AG04450 (cell line): ENCODE measurements at regions not wholly inside any gene's neighbourhood (a gene's known extent, or its start where the extent isn't known, plus 50 kb on each side); places are given as distances from the start of the nearest gene placed in this dataset.
A peak's percentile ranks its signal among the peaks of the same experiment; 100 is the strongest.

ENCODE experiments used
- CTCF ChIA-PET: fragments of 300-600, 350-600 bp; formaldehyde crosslinking; extraction: SDS; loops from one replicate; lab custom pipeline; 2022; ENCODE audit warnings: antibody characterized with exemption, inconsistent platforms; lab: Charles Lee
- POLR2A ChIA-PET: fragments of 350-600 bp; formaldehyde crosslinking; extraction: SDS; loops from one replicate; lab custom pipeline; 2021; ENCODE audit warnings: antibody characterized with exemption, inconsistent platforms; lab: Yijun Ruan, JAX
- DNase-seq: peaks from one replicate; pipeline ENCODE4 v3.0.0-alpha.2; 2011; ENCODE audit warnings: low read depth, low spot score
- H3K27ac ChIP-seq: one replicate; pipeline ENCODE4 v1.5.1; 2012; ENCODE audit warnings: low read depth, low read length, control low read depth
- H3K27me3 ChIP-seq: one replicate; pipeline ENCODE4 v1.6.0; 2012; ENCODE audit warnings: low read length; ENCODE audit not compliant: control insufficient read depth, insufficient read depth
- H3K4me3 ChIP-seq: 2 replicates; pipeline ENCODE4 v1.5.1; 2011; ENCODE audit warnings: mild to moderate bottlenecking, low read depth, low read length, control low read depth
- H3K9me3 ChIP-seq: 2 replicates; pipeline ENCODE4 v1.5.1; 2012; ENCODE audit warnings: low read length; ENCODE audit not compliant: control insufficient read depth, insufficient read depth
- TF ChIP-seq, protein P1 (sequence below): IDR thresholded peaks from 2 replicates; pipeline ENCODE4 v1.5.1; 2011; ENCODE audit warnings: low read depth, low read length, control low read depth, inconsistent platforms

DNA sequence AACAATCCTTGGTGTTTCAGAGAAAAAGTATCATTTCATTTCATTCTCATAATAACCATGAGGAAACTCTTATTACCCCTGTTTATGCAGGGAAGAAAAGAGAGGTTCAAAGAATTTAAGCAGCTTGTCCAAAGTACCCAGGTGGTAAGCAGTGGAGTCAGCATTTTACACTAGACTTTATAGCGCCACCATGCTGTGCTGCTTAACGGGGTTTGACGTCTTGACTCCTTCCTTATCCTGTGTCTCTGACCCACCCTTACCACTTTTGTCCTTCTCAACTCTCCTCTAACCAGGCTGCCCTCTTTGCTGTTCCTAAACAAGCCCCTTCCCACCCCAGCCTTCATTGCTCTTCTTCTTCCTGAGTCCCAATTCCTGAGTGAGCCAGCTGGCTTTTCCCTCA is 117.0 kb upstream of the AHR start:
- no peak for DNase-seq
- TF ChIP-seq, protein P1, sequence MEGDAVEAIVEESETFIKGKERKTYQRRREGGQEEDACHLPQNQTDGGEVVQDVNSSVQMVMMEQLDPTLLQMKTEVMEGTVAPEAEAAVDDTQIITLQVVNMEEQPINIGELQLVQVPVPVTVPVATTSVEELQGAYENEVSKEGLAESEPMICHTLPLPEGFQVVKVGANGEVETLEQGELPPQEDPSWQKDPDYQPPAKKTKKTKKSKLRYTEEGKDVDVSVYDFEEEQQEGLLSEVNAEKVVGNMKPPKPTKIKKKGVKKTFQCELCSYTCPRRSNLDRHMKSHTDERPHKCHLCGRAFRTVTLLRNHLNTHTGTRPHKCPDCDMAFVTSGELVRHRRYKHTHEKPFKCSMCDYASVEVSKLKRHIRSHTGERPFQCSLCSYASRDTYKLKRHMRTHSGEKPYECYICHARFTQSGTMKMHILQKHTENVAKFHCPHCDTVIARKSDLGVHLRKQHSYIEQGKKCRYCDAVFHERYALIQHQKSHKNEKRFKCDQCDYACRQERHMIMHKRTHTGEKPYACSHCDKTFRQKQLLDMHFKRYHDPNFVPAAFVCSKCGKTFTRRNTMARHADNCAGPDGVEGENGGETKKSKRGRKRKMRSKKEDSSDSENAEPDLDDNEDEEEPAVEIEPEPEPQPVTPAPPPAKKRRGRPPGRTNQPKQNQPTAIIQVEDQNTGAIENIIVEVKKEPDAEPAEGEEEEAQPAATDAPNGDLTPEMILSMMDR = no peak
- H3K4me3 ChIP-seq = no peak overlapping the region
- no peaks in the 10 kb centered on the region for H3K27me3 ChIP-seq
- CTCF ChIA-PET = no interaction called here
- no peak overlapping the region for H3K27ac ChIP-seq
- POLR2A ChIA-PET = no interaction called here
- no peaks in the 10 kb centered on the region for H3K9me3 ChIP-seq

DNA sequence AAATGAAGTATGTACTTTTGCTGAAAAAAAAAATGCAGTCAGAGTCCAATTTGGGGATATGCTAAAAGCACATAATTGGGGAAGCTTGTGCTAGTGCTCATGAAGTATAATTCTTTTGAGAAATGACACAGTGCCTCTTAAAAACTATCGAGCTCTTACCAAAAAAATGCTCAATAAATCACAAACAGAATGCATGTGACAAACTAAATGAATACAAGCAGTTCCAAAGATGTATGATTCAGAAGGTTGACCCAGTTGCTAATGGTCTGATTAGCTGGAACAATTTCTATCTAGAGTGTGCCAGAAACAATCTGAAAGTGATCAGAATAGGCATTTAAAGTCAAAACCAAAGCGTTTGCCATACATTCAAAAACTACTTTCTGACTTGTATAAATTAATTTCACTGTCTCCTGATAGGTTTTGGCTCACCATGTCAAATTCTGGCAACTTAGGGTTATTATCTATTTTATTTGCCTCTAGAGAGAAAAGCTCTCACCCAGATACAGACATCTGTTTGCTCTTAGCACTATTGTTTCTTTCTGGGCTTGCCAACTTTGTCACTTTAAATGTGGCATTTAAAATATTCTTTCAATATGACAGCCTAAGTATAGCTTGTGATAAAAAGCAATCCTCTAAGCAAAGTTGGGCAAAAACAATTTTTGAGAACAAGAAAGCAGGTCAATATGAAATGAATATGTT is 114.7 kb upstream of the AHR start:
- Histone ChIP-seq H3K4me3 (no peak overlapping the region), H3K27ac (no peak overlapping the region), H3K27me3 (no peaks in the 10 kb centered on the region), H3K9me3 (no peaks in the 10 kb centered on the region)
- ChIA-PET POLR2A (no interaction called here), CTCF (interaction anchor here (0.7 to 1.2 kb wide), 2 partner anchors 201 to 330 kb away, joined by 3 to 5 read pairs; no protein-coding TSS in a partner anchor)
- TF ChIP-seq, protein P1 = no peak
- no peak for DNase-seq

DNA sequence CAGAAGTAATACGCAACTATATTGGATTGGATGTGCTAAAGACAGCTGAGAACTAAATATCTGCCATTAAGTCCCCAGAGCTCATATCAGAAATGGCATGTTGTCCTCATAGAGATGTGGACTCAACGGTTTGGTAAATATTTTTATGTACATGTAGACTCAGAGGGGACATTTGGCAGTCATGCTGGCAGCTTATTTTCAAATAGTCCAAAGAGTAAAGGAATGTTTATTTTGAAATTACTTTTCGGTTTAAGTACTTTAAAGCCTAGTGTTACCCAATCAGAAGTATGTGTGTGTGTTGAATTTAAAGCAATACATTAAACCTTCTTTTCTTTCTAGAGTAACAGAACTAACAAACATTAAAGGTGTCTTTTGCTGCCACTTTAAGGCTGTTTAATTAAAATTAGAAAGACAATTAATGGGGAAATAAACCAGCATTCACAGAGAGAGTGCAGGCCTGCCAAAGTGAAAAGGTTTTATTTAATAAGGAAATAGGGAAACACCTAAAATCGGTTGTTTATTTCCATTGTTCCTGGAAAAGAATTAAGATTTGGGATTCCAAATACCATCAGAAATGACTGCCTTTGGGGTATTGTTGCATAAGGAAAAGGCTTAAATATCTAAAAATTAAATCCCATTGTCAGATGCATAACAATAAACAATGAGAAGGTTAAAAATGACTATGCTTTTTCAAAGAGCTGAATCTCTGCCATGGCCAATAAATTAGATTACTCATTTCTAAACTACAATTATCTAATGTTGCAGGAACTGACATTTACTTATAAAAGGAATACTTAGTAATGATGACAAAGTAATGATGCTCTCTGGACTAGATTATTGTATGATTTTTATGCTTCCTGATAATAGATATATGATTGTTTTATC is 113.4 kb upstream of the AHR start:
- no peak for DNase-seq
- H3K27me3 ChIP-seq = no peaks in the 10 kb centered on the region
- TF ChIP-seq, protein P1 = no peak
- no peaks in the 10 kb centered on the region for H3K9me3 ChIP-seq
- ChIA-PET CTCF (interaction anchor here (0.5 to 1.2 kb wide), 2 partner anchors 202 to 226 kb away, joined by 3 read pairs; no protein-coding TSS in a partner anchor), POLR2A (no interaction called here)
- no peak overlapping the region for H3K4me3 ChIP-seq
- no peak overlapping the region for H3K27ac ChIP-seq

- ChIA-PET POLR2A (no interaction called here), CTCF (no interaction called here)
- no peaks in the 10 kb centered on the region for H3K27me3 ChIP-seq
- DNase-seq = peak; percentile 7
- no peaks in the 10 kb centered on the region for H3K9me3 ChIP-seq
- TF ChIP-seq, protein P1 = no peak
- H3K27ac ChIP-seq = no peak overlapping the region
- H3K4me3 ChIP-seq = no peak overlapping the region
Measured at GRCh38 chr7:17185690-17186070, 112.8 kb upstream of the AHR start.
